ENCODE measurements at regions not wholly inside any gene's neighbourhood (a gene's known extent, or its start where the extent isn't known, plus 50 kb on each side); places are given as distances from the start of the nearest gene placed in this dataset.

- H3K27ac Mint-ChIP-seq, result no peak overlapping the region
- H3K27me3 Mint-ChIP-seq (ENCODE audit: low read depth), result no peaks in the 10 kb centered on the region
- DNase-seq (no peak), ATAC-seq (replicated peaks in 1 of 2) (no peak)
- H3K4me3 Mint-ChIP-seq, result no peak overlapping the region
- H3K4me1 Mint-ChIP-seq (ENCODE audit: low read depth), result no peaks in the 10 kb centered on the region
- peaks cover 2 to 4% of the 10 kb centered on the region in 2 donors for H3K36me3 Mint-ChIP-seq (ENCODE audit: insufficient read depth in 2 of 2)
- H3K9me3 Mint-ChIP-seq, result peaks cover 8 to 12% of the 10 kb centered on the region in 2 donors
These were observed 795.1 kb downstream of the FAT4 start for GRCh38 chr4:126109836-126110235.

- Mint-ChIP-seq H3K4me1 (ENCODE audit: low read depth) (no peaks in the 10 kb centered on the region), H3K9me3 (peaks cover 5 to 15% of the 10 kb centered on the region in 2 donors), H3K4me3 (no peak overlapping the region), H3K36me3 (ENCODE audit: insufficient read depth in 2 of 2) (peaks cover 2 to 4% of the 10 kb centered on the region in 2 donors), H3K27ac (no peak overlapping the region), H3K27me3 (ENCODE audit: low read depth) (no peaks in the 10 kb centered on the region)
- ATAC-seq (replicated peaks in 1 of 2) (no peak), DNase-seq (no peak)
These were observed 798.3 kb downstream of the FAT4 start for GRCh38 chr4:126113058-126113457.

GRCh38 chr4:126123611-126124325, 809.0 kb downstream of the FAT4 start:
- no peaks in the 10 kb centered on the region for H3K4me1 Mint-ChIP-seq (ENCODE audit: low read depth)
- ATAC-seq (replicated peaks in 1 of 2) (no peak), DNase-seq (no peak)
- peaks cover 0 to 5% of the 10 kb centered on the region in 2 donors for H3K9me3 Mint-ChIP-seq
- H3K27ac Mint-ChIP-seq, result no peak overlapping the region
- H3K4me3 Mint-ChIP-seq, result no peak overlapping the region
- no peaks in the 10 kb centered on the region for H3K27me3 Mint-ChIP-seq (ENCODE audit: low read depth)
- H3K36me3 Mint-ChIP-seq (ENCODE audit: insufficient read depth in 2 of 2), result no peaks in the 10 kb centered on the region

DNA sequence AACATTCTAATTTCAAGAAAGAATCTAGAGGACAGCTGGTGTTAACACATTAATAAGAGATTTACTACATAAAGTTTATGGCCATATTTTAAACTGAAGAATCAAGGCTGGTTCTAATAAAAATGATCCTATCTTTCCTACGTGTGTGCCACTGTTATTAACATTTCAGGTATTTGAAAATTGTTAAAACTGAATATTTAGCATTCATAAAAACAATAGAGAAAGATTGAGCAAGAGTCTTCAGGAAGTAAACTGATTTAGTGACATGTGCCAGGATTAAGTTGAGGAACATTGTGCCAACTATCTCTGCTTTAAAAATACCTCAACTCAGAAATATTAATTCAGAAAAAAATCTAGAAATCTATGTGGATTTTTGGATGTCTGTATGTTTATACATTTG, 810.1 kb downstream of the FAT4 start:
- Mint-ChIP-seq H3K4me3 (no peak overlapping the region), H3K36me3 (ENCODE audit: insufficient read depth in 2 of 2) (no peaks in the 10 kb centered on the region), H3K9me3 (peaks cover 0 to 3% of the 10 kb centered on the region in 2 donors), H3K27me3 (ENCODE audit: low read depth) (no peaks in the 10 kb centered on the region), H3K27ac (no peak overlapping the region), H3K4me1 (ENCODE audit: low read depth) (no peaks in the 10 kb centered on the region)
- no peak for ATAC-seq (replicated peaks in 1 of 2)
- DNase-seq, result no peak

DNA sequence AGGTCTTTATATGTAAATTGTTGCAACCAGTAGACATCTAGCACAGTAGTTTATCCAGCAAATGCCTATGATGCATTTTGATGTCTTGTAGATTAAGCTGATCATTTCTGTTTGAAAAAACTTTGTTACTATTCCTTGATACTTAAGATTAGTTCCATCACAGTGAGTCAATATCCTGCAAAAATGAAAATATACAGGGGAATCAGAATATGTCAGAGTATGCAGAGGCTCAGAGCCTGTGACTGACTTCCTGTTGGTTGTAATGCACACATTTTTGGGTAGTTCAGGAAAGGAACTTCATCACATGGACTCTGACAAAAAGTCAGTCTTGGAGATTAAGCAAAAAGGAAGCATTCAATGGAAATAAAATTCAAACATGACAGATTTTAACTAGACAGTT, 815.5 kb downstream of the FAT4 start:
- H3K4me1 Mint-ChIP-seq (ENCODE audit: low read depth), result no peaks in the 10 kb centered on the region
- H3K27me3 Mint-ChIP-seq (ENCODE audit: low read depth), result no peaks in the 10 kb centered on the region
- H3K4me3 Mint-ChIP-seq, result no peak overlapping the region

GRCh38 chr4:126136922-126137781, 822.4 kb downstream of the FAT4 start:
- DNase-seq (no peak), ATAC-seq (replicated peaks in 1 of 2) (no peak)
- H3K4me3 Mint-ChIP-seq, result no peak overlapping the region
- H3K4me1 Mint-ChIP-seq (ENCODE audit: low read depth), result no peaks in the 10 kb centered on the region
- no peaks in the 10 kb centered on the region for H3K36me3 Mint-ChIP-seq (ENCODE audit: insufficient read depth in 2 of 2)
- no peak overlapping the region for H3K27ac Mint-ChIP-seq
- H3K9me3 Mint-ChIP-seq, result peaks cover 2 to 7% of the 10 kb centered on the region in 2 donors
- no peaks in the 10 kb centered on the region for H3K27me3 Mint-ChIP-seq (ENCODE audit: low read depth)

More for the DNA sequence above, 815.5 kb downstream of the FAT4 start:
- no peaks in the 10 kb centered on the region for H3K36me3 Mint-ChIP-seq (ENCODE audit: insufficient read depth in 2 of 2)
- DNase-seq (no peak), ATAC-seq (replicated peaks in 1 of 2) (no peak)
- no peak overlapping the region for H3K27ac Mint-ChIP-seq
- peaks cover 5 to 6% of the 10 kb centered on the region in 2 donors for H3K9me3 Mint-ChIP-seq

DNA sequence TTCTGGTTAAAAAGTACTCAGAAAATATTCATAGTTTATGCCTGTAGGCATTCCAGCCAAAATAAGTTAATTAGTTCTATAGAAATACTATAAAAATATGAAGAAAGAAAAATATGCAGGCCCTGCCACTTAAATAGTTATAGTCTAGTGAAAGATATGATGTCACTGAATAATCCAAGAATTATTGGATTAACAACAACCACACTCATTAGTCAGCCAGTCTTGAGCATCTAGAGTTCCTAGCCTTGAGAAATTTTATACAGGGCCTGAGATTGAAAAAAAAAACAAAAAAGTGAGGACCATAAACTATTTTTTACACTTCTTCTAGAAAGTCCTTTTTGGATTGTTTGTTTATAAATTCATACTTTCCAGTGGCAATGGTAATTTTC, 823.0 kb downstream of the FAT4 start:
- no peak overlapping the region for H3K4me3 Mint-ChIP-seq
- H3K4me1 Mint-ChIP-seq (ENCODE audit: low read depth), result no peaks in the 10 kb centered on the region
- DNase-seq, result no peak
- no peaks in the 10 kb centered on the region for H3K27me3 Mint-ChIP-seq (ENCODE audit: low read depth)
- H3K36me3 Mint-ChIP-seq (ENCODE audit: insufficient read depth in 2 of 2), result no peaks in the 10 kb centered on the region
- no peak overlapping the region for H3K27ac Mint-ChIP-seq
- H3K9me3 Mint-ChIP-seq, result peaks cover 2 to 7% of the 10 kb centered on the region in 2 donors
- ATAC-seq (replicated peaks in 1 of 2), result no peak

GRCh38 chr4:126144543-126145237, 829.9 kb downstream of the FAT4 start:
- Mint-ChIP-seq H3K36me3 (ENCODE audit: insufficient read depth in 2 of 2) (peaks cover 0 to 1% of the 10 kb centered on the region in 2 donors), H3K27me3 (ENCODE audit: low read depth) (no peaks in the 10 kb centered on the region), H3K4me3 (no peak overlapping the region), H3K27ac (no peak overlapping the region), H3K4me1 (ENCODE audit: low read depth) (no peaks in the 10 kb centered on the region), H3K9me3 (peaks cover 5 to 6% of the 10 kb centered on the region in 2 donors)
- DNase-seq, result no peak
- ATAC-seq (replicated peaks in 1 of 2), result no peak

- Mint-ChIP-seq H3K4me3 (no peak overlapping the region), H3K36me3 (ENCODE audit: insufficient read depth in 2 of 2) (no peaks in the 10 kb centered on the region), H3K27me3 (ENCODE audit: low read depth) (no peaks in the 10 kb centered on the region), H3K4me1 (ENCODE audit: low read depth) (no peaks in the 10 kb centered on the region), H3K27ac (no peak overlapping the region), H3K9me3 (peaks cover 2 to 4% of the 10 kb centered on the region in 2 donors)
- DNase-seq (no peak), ATAC-seq (replicated peaks in 1 of 2) (no peak)
These were observed 853.7 kb downstream of the FAT4 start for GRCh38 chr4:126168484-126168883.

- H3K4me3 Mint-ChIP-seq, result no peak overlapping the region
- no peak overlapping the region for H3K27ac Mint-ChIP-seq
These were observed 857.4 kb downstream of the FAT4 start for GRCh38 chr4:126172126-126172525.

GRCh38 chr4:126174627-126175026, 859.9 kb downstream of the FAT4 start:
- no peaks in the 10 kb centered on the region for H3K4me1 Mint-ChIP-seq (ENCODE audit: low read depth)
- H3K9me3 Mint-ChIP-seq, result peaks cover 6 to 8% of the 10 kb centered on the region in 2 donors
- DNase-seq (no peak), ATAC-seq (replicated peaks in 1 of 2) (no peak)
- no peak overlapping the region for H3K27ac Mint-ChIP-seq
- H3K36me3 Mint-ChIP-seq (ENCODE audit: insufficient read depth in 2 of 2), result no peaks in the 10 kb centered on the region
- no peaks in the 10 kb centered on the region for H3K27me3 Mint-ChIP-seq (ENCODE audit: low read depth)
- no peak overlapping the region for H3K4me3 Mint-ChIP-seq

More at GRCh38 chr4:126172126-126172525, 857.4 kb downstream of the FAT4 start:
- ATAC-seq (replicated peaks in 1 of 2) (no peak), DNase-seq (no peak)
- H3K36me3 Mint-ChIP-seq (ENCODE audit: insufficient read depth in 2 of 2), result no peaks in the 10 kb centered on the region
- peaks cover 3 to 6% of the 10 kb centered on the region in 2 donors for H3K9me3 Mint-ChIP-seq
- no peaks in the 10 kb centered on the region for H3K4me1 Mint-ChIP-seq (ENCODE audit: low read depth)
- H3K27me3 Mint-ChIP-seq (ENCODE audit: low read depth), result no peaks in the 10 kb centered on the region

GRCh38 chr4:126180642-126181041, 865.9 kb downstream of the FAT4 start:
- no peaks in the 10 kb centered on the region for H3K36me3 Mint-ChIP-seq (ENCODE audit: insufficient read depth in 2 of 2)
- H3K27ac Mint-ChIP-seq, result no peak overlapping the region
- peaks cover 8 to 14% of the 10 kb centered on the region in 2 donors for H3K9me3 Mint-ChIP-seq
- ATAC-seq (replicated peaks in 1 of 2), result no peak
- H3K27me3 Mint-ChIP-seq (ENCODE audit: low read depth), result no peaks in the 10 kb centered on the region
- H3K4me3 Mint-ChIP-seq, result no peak overlapping the region
- DNase-seq, result no peak
- no peaks in the 10 kb centered on the region for H3K4me1 Mint-ChIP-seq (ENCODE audit: low read depth)

GRCh38 chr4:126182336-126182735, 867.6 kb downstream of the FAT4 start:
- Mint-ChIP-seq H3K9me3 (peaks cover 4 to 9% of the 10 kb centered on the region in 2 donors), H3K27me3 (ENCODE audit: low read depth) (no peaks in the 10 kb centered on the region), H3K27ac (no peak overlapping the region), H3K4me3 (no peak overlapping the region), H3K36me3 (ENCODE audit: insufficient read depth in 2 of 2) (no peaks in the 10 kb centered on the region), H3K4me1 (ENCODE audit: low read depth) (no peaks in the 10 kb centered on the region)
- DNase-seq (no peak), ATAC-seq (replicated peaks in 1 of 2) (no peak)

All from activated T-cell treated with anti-CD3 and anti-CD28 coated beads, Interleukin-2, amount 50 U/mL, for 72 hours (primary cell).